LNCaP clone FGC (cell line): ENCODE measurements at regions not wholly inside any gene's neighbourhood (a gene's known extent, or its start where the extent isn't known, plus 50 kb on each side); places are given as distances from the start of the nearest gene placed in this dataset.
"Not testable (repeated sequence)": the region's sequence is repeated elsewhere in the genome, so short reads cannot be mapped to it uniquely, and the experiment has no call there.

Experiments
- DNase-seq: peaks from one replicate; pipeline ENCODE4 v3.0.0-alpha.2; 2011; ENCODE audit warnings: low read depth
- H3K4me3 ChIP-seq: 2 replicates; pipeline ENCODE4 v1.5.1; 2011; ENCODE audit warnings: mild to moderate bottlenecking, low read depth, low read length, control low read depth
- CTCF ChIP-seq: IDR thresholded peaks from 2 replicates; pipeline ENCODE4 v1.5.1; 2012; ENCODE audit warnings: mild to moderate bottlenecking; ENCODE audit not compliant: control insufficient read depth, insufficient read depth; ENCODE audit errors: extremely low read depth

DNA sequence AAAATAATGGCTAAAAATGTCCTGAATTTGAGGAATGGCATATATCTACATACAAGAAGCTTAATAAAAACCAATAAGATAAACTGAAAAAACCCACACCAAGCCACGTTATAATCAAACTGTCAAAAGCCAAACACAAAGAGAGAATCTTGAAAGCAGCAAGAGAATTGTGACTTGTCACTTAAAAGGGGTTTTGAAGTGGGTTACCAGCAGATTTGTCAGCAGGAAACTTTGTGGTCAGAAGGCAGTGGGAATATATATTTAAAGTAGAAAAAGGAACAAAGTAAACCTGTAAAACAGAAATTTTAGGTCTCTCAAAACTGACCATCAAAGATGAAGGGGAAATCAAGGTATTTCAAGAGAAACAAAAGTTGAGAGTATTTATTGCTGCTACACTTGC lies 171.9 kb upstream of the CNTNAP5 start:
- H3K4me3 ChIP-seq = no peak overlapping the region
- no peak for DNase-seq
- no peak for TF ChIP-seq CTCF

GRCh38 chr2:123859031-123859430 lies 166.1 kb upstream of the CNTNAP5 start:
- H3K4me3 ChIP-seq, DNase-seq: not testable (repeated sequence)

- DNase-seq = no peak
- TF ChIP-seq CTCF = no peak
- H3K4me3 ChIP-seq = no peak overlapping the region
Observed at GRCh38 chr2:123864416-123864815, 160.7 kb upstream of the CNTNAP5 start.

DNA sequence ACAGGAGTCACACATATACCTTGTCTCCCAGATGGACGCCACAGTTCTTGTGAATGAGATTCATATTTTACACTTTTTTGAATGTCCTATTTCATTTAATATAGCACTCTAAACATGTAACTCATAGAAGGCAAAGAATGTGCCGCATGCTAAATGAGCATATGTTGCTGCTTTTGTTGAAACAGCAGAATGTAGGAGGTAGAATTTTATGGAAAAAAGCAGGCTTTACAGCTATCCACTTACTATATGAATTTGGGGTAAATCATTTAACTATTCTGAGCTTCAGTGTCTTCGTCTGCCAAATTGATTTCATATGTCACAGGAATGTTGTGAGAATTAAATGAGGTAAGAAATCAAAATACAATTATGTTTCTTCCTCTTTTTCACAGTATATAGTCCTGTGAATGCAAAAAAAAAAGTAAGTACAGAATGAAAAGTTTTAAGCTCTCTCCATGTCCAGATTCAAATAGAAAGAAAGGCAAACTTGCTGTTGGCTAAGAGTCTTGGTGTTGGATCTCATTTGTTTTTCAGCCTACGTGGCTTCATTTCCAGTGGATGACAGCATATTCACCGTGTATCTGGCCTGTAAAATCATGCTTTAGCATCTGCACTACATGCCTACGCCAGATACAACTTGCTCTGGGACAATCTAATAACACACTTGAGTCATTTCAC lies 154.7 kb upstream of the CNTNAP5 start:
- DNase-seq = no peak
- TF ChIP-seq CTCF = no peak
- H3K4me3 ChIP-seq = no peak overlapping the region

DNA sequence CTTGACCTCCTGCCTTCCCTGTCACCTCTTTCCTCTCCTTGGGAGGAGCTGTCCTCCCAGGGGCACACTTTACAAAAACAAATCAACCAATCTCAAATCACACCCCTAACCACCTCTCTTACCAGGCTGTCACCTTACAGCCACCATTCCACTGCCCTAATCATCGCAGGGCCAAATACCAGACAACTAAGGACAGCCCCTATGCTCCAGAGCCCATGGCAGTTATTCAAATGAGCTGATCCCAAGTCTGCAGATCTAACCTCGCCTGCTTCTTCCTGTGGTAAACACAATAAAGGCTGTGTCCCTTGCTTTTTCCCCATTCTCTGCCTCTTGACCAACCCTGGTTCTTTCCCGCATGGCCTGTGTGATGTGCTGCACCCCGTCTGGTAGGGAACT lies 154.2 kb upstream of the CNTNAP5 start:
- no peak for TF ChIP-seq CTCF
- DNase-seq = no peak

DNA sequence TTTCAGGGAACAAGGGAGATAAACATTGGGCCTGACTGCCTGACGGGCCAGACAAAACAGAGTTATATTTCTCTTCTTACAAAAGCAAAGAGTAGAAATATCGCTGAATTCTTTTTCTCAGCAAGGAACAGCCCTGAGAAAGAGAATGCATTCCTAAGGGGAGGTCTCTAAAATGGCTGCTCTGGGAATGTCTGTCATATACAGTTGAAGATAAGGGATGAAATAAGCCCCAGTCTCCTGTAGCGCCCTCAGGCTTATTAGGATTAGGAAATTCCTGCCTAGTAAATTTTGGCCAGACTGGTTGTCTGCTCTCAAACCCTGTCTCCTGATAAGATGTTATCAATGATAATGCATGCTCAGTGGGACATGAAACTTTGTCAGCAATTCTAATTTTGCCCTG lies 134.9 kb upstream of the CNTNAP5 start:
- DNase-seq = no peak
- TF ChIP-seq CTCF = no peak
- H3K4me3 ChIP-seq = no peak overlapping the region

More for the DNA sequence above, 154.2 kb upstream of the CNTNAP5 start:
- no peak overlapping the region for H3K4me3 ChIP-seq

DNA sequence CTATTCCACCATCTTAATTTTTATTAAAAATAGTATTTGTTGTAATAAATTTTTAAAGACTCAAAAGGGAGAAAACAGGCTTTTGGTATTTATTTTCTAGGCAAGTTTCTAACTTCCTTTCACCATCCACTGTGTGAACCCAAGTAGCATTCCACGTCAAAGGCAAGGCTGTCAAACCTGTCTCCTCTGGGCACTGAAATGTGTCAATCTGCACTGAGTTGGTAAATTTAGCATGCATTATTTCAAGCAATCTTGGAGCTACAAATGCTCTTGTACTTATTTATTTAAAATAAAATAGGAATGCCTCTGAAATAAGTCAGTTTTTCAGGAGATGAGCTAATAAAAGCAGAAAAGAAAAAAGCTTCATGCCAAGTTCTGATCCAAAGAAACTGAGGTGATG lies 130.9 kb upstream of the CNTNAP5 start:
- no peak for DNase-seq
- H3K4me3 ChIP-seq = no peak overlapping the region
- TF ChIP-seq CTCF = no peak
